CD4-positive, CD25-positive, alpha-beta regulatory T cell (primary cell): ENCODE measurements at regions not wholly inside any gene's neighbourhood (a gene's known extent, or its start where the extent isn't known, plus 50 kb on each side); places are given as distances from the start of the nearest gene placed in this dataset.

Source experiments
- ATAC-seq, 2 donors: fragments of 150-1000 bp; cut with Tn5 transposase; one replicate each; pipeline ENCODE4 v1.10.0; 2021; ENCODE audit warnings: low read depth in 2 of 2, moderate number of reproducible peaks in 2 of 2, moderate library complexity in 1 of 2
- DNase-seq, 3 donors: peaks; one replicate each; pipeline versions ENCODE4 v3.0.0 to v3.0.0-alpha.2; 2012 to 2022; ENCODE audit warnings: mixed read lengths in 1 of 3
- H3K27ac ChIP-seq: one replicate; pipeline ENCODE4 v1.7.0; 2013; ENCODE audit warnings: mild to moderate bottlenecking, low read length; ENCODE audit not compliant: insufficient read depth, poor library complexity, severe bottlenecking
- H3K27me3 ChIP-seq: one replicate; pipeline ENCODE4 v1.7.0; 2013; ENCODE audit warnings: low read length; ENCODE audit not compliant: control insufficient read depth, insufficient read depth
- H3K36me3 ChIP-seq: one replicate; pipeline ENCODE4 v1.7.0; 2013; ENCODE audit warnings: mild to moderate bottlenecking, low read length, moderate library complexity; ENCODE audit not compliant: control insufficient read depth, insufficient read depth
- H3K4me1 ChIP-seq: 2 replicates; pipeline ENCODE4 v1.7.0; 2013; ENCODE audit warnings: mild to moderate bottlenecking, low read length; ENCODE audit not compliant: insufficient read depth, control insufficient read depth, poor library complexity, severe bottlenecking
- H3K4me3 ChIP-seq: one replicate; pipeline ENCODE4 v1.7.0; 2013; ENCODE audit warnings: low read depth, mild to moderate bottlenecking, low read length, moderate library complexity
- H3K9me3 ChIP-seq, 2 experiments: 1 replicate in 1 of 2; 2 replicates in 1 of 2; pipeline ENCODE4 v1.7.0; 2013; ENCODE audit warnings: low read length in 2 of 2, mild to moderate bottlenecking in 1 of 2, moderate library complexity in 1 of 2; ENCODE audit not compliant: control insufficient read depth in 2 of 2
- H3K27ac Mint-ChIP-seq, 3 donors: one replicate each; pipeline ENCODE4 v1.8.0; 2020 to 2022; ENCODE audit warnings: mild to moderate bottlenecking in 3 of 3, mixed read lengths in 3 of 3, moderate library complexity in 2 of 3
- H3K27me3 Mint-ChIP-seq: one replicate; pipeline ENCODE4 v1.8.0; 2022; ENCODE audit warnings: mild to moderate bottlenecking, mixed read lengths
- H3K36me3 Mint-ChIP-seq: one replicate; pipeline ENCODE4 v1.8.0; 2020; ENCODE audit warnings: mixed read lengths
- H3K4me1 Mint-ChIP-seq, 4 donors: one replicate each; pipeline ENCODE4 v1.8.0; 2020 to 2022; ENCODE audit warnings: mixed read lengths in 4 of 4, mild to moderate bottlenecking in 1 of 4
- H3K4me3 Mint-ChIP-seq, 4 donors: one replicate each; pipeline ENCODE4 v1.8.0; 2020 to 2022; ENCODE audit warnings: mild to moderate bottlenecking in 4 of 4, mixed read lengths in 4 of 4, moderate library complexity in 3 of 4
- H3K9me3 Mint-ChIP-seq, 7 donors: one replicate each; pipeline ENCODE4 v1.8.0; 2020 to 2022; ENCODE audit warnings: mixed read lengths in 7 of 7, mild to moderate bottlenecking in 3 of 7, moderate library complexity in 2 of 7

GRCh38 chr1:55846051-55846450 is 630.9 kb upstream of the USP24 start:
- no peak overlapping the region for H3K4me3 ChIP-seq
- DNase-seq (no peak), ATAC-seq (no peak)
- H3K27ac ChIP-seq, result no peak overlapping the region
- H3K27ac Mint-ChIP-seq, result no peak overlapping the region
- no peaks in the 10 kb centered on the region for H3K4me1 Mint-ChIP-seq
- no peak overlapping the region for H3K4me3 Mint-ChIP-seq
- H3K9me3 ChIP-seq, result no peaks in the 10 kb centered on the region
- no peaks in the 10 kb centered on the region for H3K27me3 Mint-ChIP-seq
- H3K36me3 Mint-ChIP-seq, result no peaks in the 10 kb centered on the region
- peaks cover 0 to 3% (median 0%) of the 10 kb centered on the region in 7 donors for H3K9me3 Mint-ChIP-seq
- no peaks in the 10 kb centered on the region for H3K36me3 ChIP-seq
- no peaks in the 10 kb centered on the region for H3K4me1 ChIP-seq
- no peaks in the 10 kb centered on the region for H3K27me3 ChIP-seq

DNA sequence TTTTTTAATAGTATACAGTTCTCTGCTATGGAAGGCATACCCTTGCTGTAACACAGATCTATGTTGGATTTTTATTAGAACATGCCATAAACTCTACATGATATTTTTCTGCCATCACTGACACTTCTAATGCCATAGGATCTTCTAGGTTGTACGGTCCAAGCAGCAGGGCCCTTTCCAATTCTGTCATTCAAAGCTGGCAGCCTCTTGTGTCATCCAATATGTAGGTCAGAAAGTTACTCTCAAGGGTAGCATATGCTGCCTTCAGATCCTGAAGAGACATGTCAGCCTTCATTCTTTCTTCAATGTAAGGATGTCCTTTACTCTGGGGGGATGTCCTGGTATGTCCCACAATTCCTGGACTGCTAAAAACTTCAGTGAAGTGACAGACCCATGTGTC is 629.2 kb upstream of the USP24 start:
- Histone ChIP-seq H3K4me1 (no peaks in the 10 kb centered on the region), H3K27me3 (no peaks in the 10 kb centered on the region), H3K36me3 (no peaks in the 10 kb centered on the region), H3K9me3 (no peaks in the 10 kb centered on the region), H3K4me3 (no peak overlapping the region), H3K27ac (no peak overlapping the region)
- Mint-ChIP-seq H3K36me3 (no peaks in the 10 kb centered on the region), H3K27me3 (no peaks in the 10 kb centered on the region), H3K9me3 (peaks cover 0 to 3% (median 0%) of the 10 kb centered on the region in 7 donors), H3K27ac (no peak overlapping the region), H3K4me1 (no peaks in the 10 kb centered on the region), H3K4me3 (no peak overlapping the region)
- ATAC-seq (no peak), DNase-seq (no peak)

DNA sequence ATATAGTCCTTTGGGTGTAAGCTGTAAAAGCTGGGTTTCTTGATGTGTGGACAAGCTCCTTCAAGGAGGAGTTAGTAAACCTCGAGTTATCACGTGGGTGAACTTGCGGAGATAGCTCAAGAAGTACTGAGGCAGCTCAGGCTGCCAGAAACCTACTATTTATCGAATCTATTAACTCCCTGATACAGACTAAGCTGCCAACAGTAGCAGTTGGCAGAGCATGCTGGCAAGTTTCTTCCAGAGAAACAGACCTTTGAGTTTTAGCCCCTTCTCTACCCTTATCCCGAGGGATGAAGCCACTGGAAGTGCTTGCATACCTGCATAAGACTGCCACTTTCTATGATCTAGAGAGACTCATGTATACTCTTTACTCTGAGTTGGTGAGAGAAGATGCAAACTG is 624.5 kb upstream of the USP24 start:
- Histone ChIP-seq H3K27me3 (no peaks in the 10 kb centered on the region), H3K9me3 (no peaks in the 10 kb centered on the region), H3K4me3 (no peak overlapping the region), H3K4me1 (no peaks in the 10 kb centered on the region), H3K27ac (no peak overlapping the region), H3K36me3 (no peaks in the 10 kb centered on the region)
- DNase-seq, result no peak
- H3K36me3 Mint-ChIP-seq, result no peaks in the 10 kb centered on the region
- H3K4me3 Mint-ChIP-seq, result no peak overlapping the region
- no peak overlapping the region for H3K27ac Mint-ChIP-seq
- no peaks in the 10 kb centered on the region for H3K27me3 Mint-ChIP-seq
- H3K9me3 Mint-ChIP-seq, result peaks cover 0 to 2% (median 0%) of the 10 kb centered on the region in 7 donors
- ATAC-seq, result no peak
- H3K4me1 Mint-ChIP-seq, result no peaks in the 10 kb centered on the region

- H3K9me3 Mint-ChIP-seq, result peaks cover 0 to 2% (median 0%) of the 10 kb centered on the region in 7 donors
- Histone ChIP-seq H3K27ac (no peak overlapping the region), H3K9me3 (no peaks in the 10 kb centered on the region), H3K36me3 (no peaks in the 10 kb centered on the region), H3K4me3 (no peak overlapping the region), H3K4me1 (no peaks in the 10 kb centered on the region), H3K27me3 (no peaks in the 10 kb centered on the region)
- H3K27me3 Mint-ChIP-seq, result no peaks in the 10 kb centered on the region
- DNase-seq (no peak), ATAC-seq (no peak)
- no peak overlapping the region for H3K27ac Mint-ChIP-seq
- H3K36me3 Mint-ChIP-seq, result no peaks in the 10 kb centered on the region
- no peaks in the 10 kb centered on the region for H3K4me1 Mint-ChIP-seq
- no peak overlapping the region for H3K4me3 Mint-ChIP-seq
These were observed 624.1 kb upstream of the USP24 start for GRCh38 chr1:55839221-55839620.

- Mint-ChIP-seq H3K9me3 (no peaks in the 10 kb centered on the region), H3K27me3 (no peaks in the 10 kb centered on the region), H3K27ac (no peak overlapping the region), H3K36me3 (no peaks in the 10 kb centered on the region), H3K4me3 (no peak overlapping the region), H3K4me1 (no peaks in the 10 kb centered on the region)
- Histone ChIP-seq H3K27me3 (no peaks in the 10 kb centered on the region), H3K4me1 (no peaks in the 10 kb centered on the region), H3K27ac (no peak overlapping the region), H3K36me3 (no peaks in the 10 kb centered on the region), H3K4me3 (no peak overlapping the region), H3K9me3 (no peaks in the 10 kb centered on the region)
- ATAC-seq (no peak), DNase-seq (no peak)
These were observed 620.9 kb upstream of the USP24 start for GRCh38 chr1:55836086-55836485.

- Mint-ChIP-seq H3K4me1 (no peaks in the 10 kb centered on the region), H3K36me3 (no peaks in the 10 kb centered on the region), H3K27me3 (no peaks in the 10 kb centered on the region), H3K4me3 (no peak overlapping the region), H3K9me3 (peaks cover 0 to 1% (median 0%) of the 10 kb centered on the region in 7 donors), H3K27ac (no peak overlapping the region)
- H3K27ac ChIP-seq, result no peak overlapping the region
- no peaks in the 10 kb centered on the region for H3K4me1 ChIP-seq
- H3K27me3 ChIP-seq, result no peaks in the 10 kb centered on the region
- H3K36me3 ChIP-seq, result no peaks in the 10 kb centered on the region
- no peaks in the 10 kb centered on the region for H3K9me3 ChIP-seq
- ATAC-seq (no peak), DNase-seq (no peak)
- no peak overlapping the region for H3K4me3 ChIP-seq
These were observed 618.4 kb upstream of the USP24 start for GRCh38 chr1:55833529-55834091.

DNA sequence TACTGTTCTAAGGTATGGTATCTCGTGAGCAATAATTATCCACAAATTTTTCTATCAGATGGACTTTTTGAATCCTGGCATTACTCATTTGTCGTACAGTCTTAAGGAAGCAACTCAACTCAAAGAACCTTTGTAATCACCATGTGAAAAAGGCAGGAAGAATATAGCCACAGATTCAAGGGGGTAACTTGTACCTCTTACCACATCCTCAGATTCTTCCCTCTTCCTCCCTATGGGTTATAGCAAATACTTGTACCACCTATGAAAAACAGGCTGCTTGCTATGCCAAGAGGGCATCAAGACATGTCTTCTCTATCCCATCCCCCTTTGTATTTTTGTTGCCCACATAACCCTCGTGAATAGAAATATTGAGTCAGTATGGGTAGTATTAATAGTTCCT is 616.6 kb upstream of the USP24 start:
- H3K27me3 Mint-ChIP-seq, result no peaks in the 10 kb centered on the region
- H3K27ac ChIP-seq, result no peak overlapping the region
- no peaks in the 10 kb centered on the region for H3K36me3 Mint-ChIP-seq
- no peak overlapping the region for H3K4me3 ChIP-seq
- no peak for DNase-seq
- no peak for ATAC-seq
- H3K9me3 Mint-ChIP-seq, result peaks cover 0 to 1% (median 0%) of the 10 kb centered on the region in 7 donors
- no peaks in the 10 kb centered on the region for H3K4me1 ChIP-seq
- no peaks in the 10 kb centered on the region for H3K4me1 Mint-ChIP-seq
- H3K36me3 ChIP-seq, result no peaks in the 10 kb centered on the region
- no peak overlapping the region for H3K27ac Mint-ChIP-seq
- no peak overlapping the region for H3K4me3 Mint-ChIP-seq
- H3K27me3 ChIP-seq, result no peaks in the 10 kb centered on the region
- no peaks in the 10 kb centered on the region for H3K9me3 ChIP-seq

- H3K4me3 ChIP-seq, result no peak overlapping the region
- no peaks in the 10 kb centered on the region for H3K9me3 ChIP-seq
- H3K36me3 ChIP-seq, result no peaks in the 10 kb centered on the region
- Mint-ChIP-seq H3K4me1 (no peaks in the 10 kb centered on the region), H3K36me3 (no peaks in the 10 kb centered on the region), H3K9me3 (peaks cover 0 to 1% (median 0%) of the 10 kb centered on the region in 7 donors), H3K27ac (no peak overlapping the region), H3K27me3 (no peaks in the 10 kb centered on the region), H3K4me3 (no peak overlapping the region)
- no peak overlapping the region for H3K27ac ChIP-seq
- ATAC-seq (no peak), DNase-seq (no peak)
- no peaks in the 10 kb centered on the region for H3K4me1 ChIP-seq
- no peaks in the 10 kb centered on the region for H3K27me3 ChIP-seq
These were observed 612.9 kb upstream of the USP24 start for GRCh38 chr1:55828044-55828443.
